MG63 (cell line): ENCODE measurements at regions not wholly inside any gene's neighbourhood (a gene's known extent, or its start where the extent isn't known, plus 50 kb on each side); places are given as distances from the start of the nearest gene placed in this dataset.

Experiments
- DNase-seq: peaks from one replicate; pipeline ENCODE4 v3.0.0-alpha.2; 2020
- H3K27me3 ChIP-seq: fragments of 250-450 bp; sonication (Bioruptor Pico); 2 replicates; pipeline ENCODE4 v1.5.1; 2020; ENCODE audit warnings: mild to moderate bottlenecking, moderate library complexity
- H3K36me3 ChIP-seq: fragments of 250-450 bp; sonication (Bioruptor Pico); 2 replicates; pipeline ENCODE4 v1.5.1; 2020; ENCODE audit warnings: mild to moderate bottlenecking, moderate library complexity
- H3K4me3 ChIP-seq: fragments of 250-450 bp; sonication (Bioruptor Pico); 2 replicates; pipeline ENCODE4 v1.5.1; 2020; ENCODE audit warnings: mild to moderate bottlenecking, moderate library complexity
- H3K9me3 ChIP-seq: fragments of 250-450 bp; sonication (Bioruptor Pico); 2 replicates; pipeline ENCODE4 v1.5.1; 2020; ENCODE audit warnings: mild to moderate bottlenecking, moderate library complexity

GRCh38 chr20:56805313-56805712 lies 176.2 kb downstream of the TFAP2C start:
- Histone ChIP-seq H3K4me3 (no peak overlapping the region), H3K36me3 (no peaks in the 10 kb centered on the region), H3K9me3 (no peaks in the 10 kb centered on the region), H3K27me3 (no peaks in the 10 kb centered on the region)
- DNase-seq: no peak

- H3K27me3 ChIP-seq: no peaks in the 10 kb centered on the region
- no peak overlapping the region for H3K4me3 ChIP-seq
- H3K36me3 ChIP-seq: no peaks in the 10 kb centered on the region
- no peaks in the 10 kb centered on the region for H3K9me3 ChIP-seq
- no peak for DNase-seq
These were observed 176.9 kb downstream of the TFAP2C start for GRCh38 chr20:56805966-56806365.

- no peak for DNase-seq
- Histone ChIP-seq H3K4me3 (no peak overlapping the region), H3K36me3 (no peaks in the 10 kb centered on the region), H3K27me3 (no peaks in the 10 kb centered on the region), H3K9me3 (no peaks in the 10 kb centered on the region)
These were observed 177.9 kb downstream of the TFAP2C start for GRCh38 chr20:56806952-56807517.

- H3K4me3 ChIP-seq: no peak overlapping the region
- H3K27me3 ChIP-seq: no peaks in the 10 kb centered on the region
- H3K9me3 ChIP-seq: no peaks in the 10 kb centered on the region
- DNase-seq: no peak
- no peaks in the 10 kb centered on the region for H3K36me3 ChIP-seq
These were observed 179.1 kb downstream of the TFAP2C start for GRCh38 chr20:56808117-56808725.

- DNase-seq: no peak
- Histone ChIP-seq H3K27me3 (no peaks in the 10 kb centered on the region), H3K9me3 (no peaks in the 10 kb centered on the region), H3K36me3 (no peaks in the 10 kb centered on the region), H3K4me3 (no peak overlapping the region)
These were observed 179.6 kb downstream of the TFAP2C start for GRCh38 chr20:56808732-56809131.

- Histone ChIP-seq H3K27me3 (no peaks in the 10 kb centered on the region), H3K9me3 (no peaks in the 10 kb centered on the region), H3K36me3 (no peaks in the 10 kb centered on the region), H3K4me3 (no peak overlapping the region)
- DNase-seq: no peak
These were observed 180.6 kb downstream of the TFAP2C start for GRCh38 chr20:56809668-56810067.

GRCh38 chr20:56810141-56810540 lies 181.0 kb downstream of the TFAP2C start:
- DNase-seq: no peak
- H3K27me3 ChIP-seq: no peaks in the 10 kb centered on the region
- no peak overlapping the region for H3K4me3 ChIP-seq
- no peaks in the 10 kb centered on the region for H3K36me3 ChIP-seq
- H3K9me3 ChIP-seq: no peaks in the 10 kb centered on the region

- H3K36me3 ChIP-seq: no peaks in the 10 kb centered on the region
- no peak overlapping the region for H3K4me3 ChIP-seq
- DNase-seq: no peak
- H3K9me3 ChIP-seq: no peaks in the 10 kb centered on the region
- peaks cover 7% of the 10 kb centered on the region; the same call in 1 of the 2 replicates for H3K27me3 ChIP-seq
These were observed 186.7 kb downstream of the TFAP2C start for GRCh38 chr20:56815796-56816195.

- no peak for DNase-seq
These were observed 187.2 kb downstream of the TFAP2C start for GRCh38 chr20:56816349-56816748.

GRCh38 chr20:56817780-56818675 lies 188.9 kb downstream of the TFAP2C start:
- Histone ChIP-seq H3K4me3 (no peak overlapping the region), H3K27me3 (peaks cover 7% of the 10 kb centered on the region; the same call in 1 of the 2 replicates), H3K9me3 (no peaks in the 10 kb centered on the region), H3K36me3 (no peaks in the 10 kb centered on the region)
- no peak for DNase-seq

More at GRCh38 chr20:56816349-56816748, 187.2 kb downstream of the TFAP2C start:
- no peaks in the 10 kb centered on the region for H3K9me3 ChIP-seq
- no peak overlapping the region for H3K4me3 ChIP-seq
- no peaks in the 10 kb centered on the region for H3K36me3 ChIP-seq
- peaks cover 7% of the 10 kb centered on the region; the same call in 1 of the 2 replicates for H3K27me3 ChIP-seq

- H3K4me3 ChIP-seq: no peak overlapping the region
- H3K27me3 ChIP-seq: peaks cover 7% of the 10 kb centered on the region; the same call in 1 of the 2 replicates
- no peaks in the 10 kb centered on the region for H3K36me3 ChIP-seq
- H3K9me3 ChIP-seq: no peaks in the 10 kb centered on the region
- no peak for DNase-seq
These were observed 191.9 kb downstream of the TFAP2C start for GRCh38 chr20:56820984-56821383.

GRCh38 chr20:56826306-56826704 lies 197.2 kb downstream of the TFAP2C start:
- H3K36me3 ChIP-seq: no peaks in the 10 kb centered on the region
- H3K9me3 ChIP-seq: no peaks in the 10 kb centered on the region
- H3K4me3 ChIP-seq: no peak overlapping the region
- H3K27me3 ChIP-seq: no peaks in the 10 kb centered on the region
- DNase-seq: no peak

- no peaks in the 10 kb centered on the region for H3K27me3 ChIP-seq
- H3K9me3 ChIP-seq: no peaks in the 10 kb centered on the region
- no peaks in the 10 kb centered on the region for H3K36me3 ChIP-seq
- DNase-seq: no peak
- H3K4me3 ChIP-seq: no peak overlapping the region
These were observed 197.9 kb downstream of the TFAP2C start for GRCh38 chr20:56826705-56827665.

GRCh38 chr20:56827763-56828162 lies 198.7 kb downstream of the TFAP2C start:
- Histone ChIP-seq H3K27me3 (no peaks in the 10 kb centered on the region), H3K9me3 (no peaks in the 10 kb centered on the region), H3K4me3 (no peak overlapping the region), H3K36me3 (no peaks in the 10 kb centered on the region)
- no peak for DNase-seq

- DNase-seq: no peak
- Histone ChIP-seq H3K9me3 (no peaks in the 10 kb centered on the region), H3K27me3 (no peaks in the 10 kb centered on the region), H3K36me3 (no peaks in the 10 kb centered on the region), H3K4me3 (no peak overlapping the region)
These were observed 199.3 kb downstream of the TFAP2C start for GRCh38 chr20:56828402-56828801.

GRCh38 chr20:56829788-56830385 lies 200.8 kb downstream of the TFAP2C start:
- no peak for DNase-seq
- Histone ChIP-seq H3K9me3 (no peaks in the 10 kb centered on the region), H3K27me3 (no peaks in the 10 kb centered on the region), H3K36me3 (no peaks in the 10 kb centered on the region), H3K4me3 (no peak overlapping the region)
